ENCODE measurements at regions not wholly inside any gene's neighbourhood (a gene's known extent, or its start where the extent isn't known, plus 50 kb on each side); places are given as distances from the start of the nearest gene placed in this dataset.
"Not testable (repeated sequence)": the region's sequence is repeated elsewhere in the genome, so short reads cannot be mapped to it uniquely, and the experiment has no call there.

GRCh38 chr14:88929656-88930436 is 105.4 kb downstream of the TTC8 start:
- DNase-seq (ENCODE audit: low read depth) = no peak

- no peak for DNase-seq (ENCODE audit: low read depth)
Measured at GRCh38 chr14:88931321-88932110, 107.1 kb downstream of the TTC8 start.

DNA sequence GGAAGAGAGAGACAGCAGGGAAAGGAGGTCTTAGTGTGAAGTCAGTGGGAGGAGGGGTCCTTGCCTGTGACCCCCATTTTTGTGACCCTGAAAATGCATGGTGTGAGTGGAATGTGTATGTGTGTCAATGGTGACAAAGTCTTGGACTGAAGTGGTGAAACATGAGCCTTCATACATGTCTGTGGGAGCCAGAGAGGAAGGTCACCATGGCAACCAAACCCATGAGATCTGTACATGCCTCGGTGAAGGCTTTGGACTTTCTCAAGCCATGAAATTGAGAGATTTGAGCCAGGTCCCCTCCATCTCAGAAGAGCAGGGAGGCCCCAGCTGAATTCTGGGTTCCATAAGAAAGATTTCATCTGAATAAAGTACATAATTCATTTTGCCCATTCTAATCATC is 108.7 kb downstream of the TTC8 start:
- no peak for DNase-seq (ENCODE audit: low read depth)

DNA sequence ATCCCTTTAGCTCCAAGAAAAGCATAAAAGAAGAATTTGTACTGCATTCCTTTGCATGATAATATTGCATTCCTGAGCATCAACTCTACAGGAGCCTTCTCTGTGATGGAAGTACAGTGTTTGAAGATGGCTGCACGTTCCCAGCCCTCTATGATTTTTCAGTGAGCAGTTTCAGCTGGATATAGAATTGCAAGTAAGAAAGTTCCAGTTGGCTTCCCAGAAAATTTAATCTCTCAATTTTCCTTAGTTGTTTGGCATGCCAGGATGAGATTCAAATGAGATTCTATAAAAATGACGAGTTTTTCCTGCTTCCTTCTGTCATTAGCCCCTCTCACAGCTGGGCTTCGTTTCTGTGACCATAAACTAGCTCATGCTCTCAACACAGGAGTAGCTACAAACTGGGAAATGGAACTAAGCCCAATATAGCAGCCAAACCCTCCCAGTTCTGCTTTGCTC is 109.9 kb downstream of the TTC8 start:
- DNase-seq (ENCODE audit: low read depth) = no peak

DNA sequence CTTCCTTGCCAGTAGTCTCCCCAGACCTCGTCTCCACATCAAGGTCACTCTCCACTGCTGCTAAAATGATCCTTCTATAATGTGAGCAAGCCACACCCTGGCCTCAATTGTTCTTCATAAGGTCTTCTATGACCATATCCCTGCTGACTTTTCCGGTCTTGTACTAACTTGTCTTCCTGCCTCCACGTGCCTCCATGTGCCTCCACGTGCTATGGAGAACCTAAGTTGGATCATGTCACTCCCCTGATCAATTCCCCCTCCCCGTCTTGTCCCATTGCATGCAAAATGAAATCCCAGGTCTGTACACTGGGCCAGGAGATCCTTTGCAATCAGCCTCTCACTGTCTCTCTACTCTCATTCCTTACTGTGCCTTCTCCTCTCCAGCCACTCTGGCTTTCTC is 110.6 kb downstream of the TTC8 start:
- no peak for DNase-seq (ENCODE audit: low read depth)

GRCh38 chr14:88937706-88938105 is 113.3 kb downstream of the TTC8 start:
- no peak for DNase-seq (ENCODE audit: low read depth)

DNA sequence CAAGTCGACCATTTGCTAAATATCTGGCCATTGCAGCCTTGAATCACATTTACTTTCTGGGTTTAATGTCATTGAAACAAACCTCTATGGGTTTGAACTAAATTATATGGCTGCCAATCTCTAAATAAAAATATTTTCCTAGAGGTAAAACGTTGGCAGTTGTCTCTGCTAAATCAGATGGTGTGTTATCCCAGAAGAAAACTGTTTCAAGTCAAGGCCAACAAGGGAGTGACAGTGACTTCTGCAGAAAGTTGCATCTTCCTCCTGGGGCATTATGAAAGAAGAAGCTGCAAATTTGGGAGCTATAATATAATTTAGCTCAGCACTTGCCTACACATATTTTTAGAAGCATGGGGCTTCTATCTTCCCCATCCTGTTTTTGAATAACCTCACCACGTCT is 116.2 kb downstream of the TTC8 start:
- no peak for DNase-seq (ENCODE audit: low read depth)

DNA sequence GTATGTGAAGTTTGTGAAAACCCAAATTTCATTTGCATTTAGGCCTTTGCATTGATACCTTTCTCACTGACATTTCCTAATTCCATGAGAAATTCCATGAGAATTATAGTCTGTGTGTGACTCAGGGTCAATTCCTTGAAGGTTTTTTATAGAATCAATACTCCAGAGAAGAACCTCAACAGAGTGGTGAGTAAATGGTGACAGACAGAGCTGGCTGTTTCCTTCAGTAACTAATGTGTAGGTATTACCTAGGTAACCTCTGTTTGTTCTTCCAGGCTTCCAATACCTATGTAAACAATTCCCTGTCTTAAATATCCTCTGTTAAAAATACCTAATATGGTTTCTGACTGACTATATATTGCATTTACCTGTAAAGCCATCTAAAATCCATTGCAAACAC is 117.0 kb downstream of the TTC8 start:
- DNase-seq (ENCODE audit: low read depth) = no peak

GRCh38 chr14:88947646-88948598 is 123.5 kb downstream of the TTC8 start:
- DNase-seq (ENCODE audit: low read depth) = no peak

GRCh38 chr14:88950069-88950468 is 125.6 kb downstream of the TTC8 start:
- DNase-seq (ENCODE audit: low read depth) = no peak

DNA sequence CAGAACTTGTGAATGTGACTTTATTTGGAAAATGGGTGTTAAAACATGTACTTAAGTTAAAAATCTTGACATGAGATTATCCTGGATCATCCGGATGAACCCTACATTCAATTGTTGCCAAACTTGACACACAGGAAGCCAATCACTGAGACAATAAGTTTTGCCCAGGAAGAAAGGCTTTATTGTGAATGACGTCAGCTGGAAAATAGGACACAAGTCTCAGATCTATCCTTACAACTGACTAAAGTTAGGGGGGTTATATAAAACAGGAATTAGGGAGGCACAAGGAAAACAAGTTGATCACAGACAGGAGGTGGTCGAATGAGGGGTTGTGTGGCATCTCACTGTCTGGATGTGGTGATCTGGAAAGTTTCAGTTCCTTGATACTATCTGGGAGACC is 126.9 kb downstream of the TTC8 start:
- no peak for DNase-seq (ENCODE audit: low read depth)

DNA sequence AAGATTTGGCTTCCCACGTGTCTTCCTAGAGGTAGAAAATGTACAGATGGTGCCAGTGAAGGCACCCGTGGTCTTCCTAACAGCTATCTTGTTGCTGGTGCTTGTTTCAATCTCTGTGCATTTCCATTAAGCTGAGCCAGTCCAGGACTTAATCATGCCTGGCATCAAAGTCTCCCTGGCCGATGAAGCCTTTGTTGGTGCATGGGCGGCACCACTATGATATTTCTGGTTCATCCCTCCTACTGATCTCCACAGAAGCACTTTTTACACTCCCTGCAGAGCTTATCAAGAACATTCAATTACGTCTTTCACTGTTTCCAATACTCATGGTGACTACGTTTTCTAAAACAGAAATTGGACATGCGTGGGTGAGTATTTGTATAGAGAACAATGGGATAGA is 128.4 kb downstream of the TTC8 start:
- DNase-seq (ENCODE audit: low read depth) = no peak

DNA sequence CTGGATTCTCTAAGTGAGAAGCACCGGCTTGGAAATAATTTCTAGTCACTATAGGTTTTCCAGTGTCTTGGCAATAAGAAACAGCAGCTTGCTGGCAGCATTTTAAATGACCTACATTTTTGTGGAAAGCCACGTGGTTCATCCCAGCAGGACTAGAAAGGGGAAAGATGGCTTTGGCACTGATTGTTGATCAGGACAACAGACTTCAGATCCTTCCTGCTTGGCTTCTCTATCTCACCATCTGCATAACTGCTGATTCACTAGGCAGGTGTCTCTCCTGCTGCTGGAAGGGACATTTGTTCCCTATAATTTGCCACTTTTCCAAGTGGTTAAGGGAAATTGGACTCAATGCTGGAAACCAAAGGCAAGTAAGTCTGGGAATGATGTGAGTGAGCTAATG is 131.0 kb downstream of the TTC8 start:
- no peak for DNase-seq (ENCODE audit: low read depth)

- no peak for DNase-seq (ENCODE audit: low read depth)
Measured at GRCh38 chr14:88960496-88960895, 136.0 kb downstream of the TTC8 start.

- no peak for DNase-seq (ENCODE audit: low read depth)
Measured at GRCh38 chr14:88961214-88961613, 136.8 kb downstream of the TTC8 start.

DNA sequence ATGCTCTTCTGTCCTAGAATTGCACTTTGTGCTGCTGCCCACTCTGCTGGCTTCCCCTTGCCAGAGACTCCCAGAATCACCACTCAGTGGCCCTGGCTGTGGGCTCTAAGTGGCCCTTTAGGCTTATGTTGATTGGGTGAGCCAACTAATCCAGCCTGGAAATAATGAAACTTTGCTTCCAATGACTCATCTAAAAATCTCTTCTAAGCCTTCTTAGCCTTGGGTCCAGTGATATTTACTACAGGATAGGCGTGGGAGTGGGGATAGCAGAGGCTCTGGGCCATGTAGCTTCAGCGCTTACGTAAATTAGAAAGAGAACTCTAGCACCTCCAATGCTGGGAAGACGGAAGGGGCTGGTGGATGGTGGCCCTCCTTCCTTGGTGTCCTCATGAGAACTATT is 137.9 kb downstream of the TTC8 start:
- DNase-seq (ENCODE audit: low read depth) = no peak

GRCh38 chr14:88967299-88967698 is 142.8 kb downstream of the TTC8 start:
- no peak for DNase-seq (ENCODE audit: low read depth)

DNA sequence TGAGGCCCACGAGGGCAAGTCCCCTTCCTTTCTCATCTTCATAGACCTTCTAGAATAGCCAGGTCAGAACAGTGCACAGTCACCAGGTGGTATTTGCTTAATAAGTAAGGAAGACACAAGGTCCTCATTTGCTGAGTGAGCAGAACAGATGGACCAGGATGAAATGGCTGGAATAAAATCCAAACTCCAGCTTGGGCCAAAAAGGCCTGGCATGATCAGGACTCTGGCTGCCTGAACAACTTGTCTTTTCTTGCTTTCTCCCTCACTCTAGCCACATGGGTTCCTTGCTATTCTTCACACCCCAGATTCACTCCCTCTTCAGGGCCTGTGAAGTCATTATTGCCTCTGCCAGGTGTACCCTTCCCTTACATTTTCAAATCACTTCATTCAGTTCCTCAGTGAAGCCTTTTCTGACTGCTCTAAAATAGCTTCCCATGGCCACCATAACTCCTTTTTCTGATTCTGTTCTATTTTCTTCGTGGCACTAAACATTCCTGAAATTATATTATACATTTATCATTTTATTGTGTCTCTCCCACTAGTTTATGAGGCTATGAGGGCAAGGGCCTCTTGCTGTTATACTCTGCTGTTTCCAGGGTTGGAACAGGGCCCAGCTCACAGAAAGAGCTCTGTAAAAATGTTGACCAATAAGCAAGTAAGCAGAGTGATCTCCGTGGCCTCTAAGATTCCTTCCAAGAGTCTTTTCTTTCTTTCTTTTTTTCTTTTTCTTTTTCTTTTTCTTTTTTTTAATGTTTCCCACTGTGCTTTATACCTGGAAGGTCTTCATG is 150.8 kb downstream of the TTC8 start:
- no peak for DNase-seq (ENCODE audit: low read depth)

- no peak for DNase-seq (ENCODE audit: low read depth)
Measured at GRCh38 chr14:88975926-88976325, 151.5 kb downstream of the TTC8 start.

DNA sequence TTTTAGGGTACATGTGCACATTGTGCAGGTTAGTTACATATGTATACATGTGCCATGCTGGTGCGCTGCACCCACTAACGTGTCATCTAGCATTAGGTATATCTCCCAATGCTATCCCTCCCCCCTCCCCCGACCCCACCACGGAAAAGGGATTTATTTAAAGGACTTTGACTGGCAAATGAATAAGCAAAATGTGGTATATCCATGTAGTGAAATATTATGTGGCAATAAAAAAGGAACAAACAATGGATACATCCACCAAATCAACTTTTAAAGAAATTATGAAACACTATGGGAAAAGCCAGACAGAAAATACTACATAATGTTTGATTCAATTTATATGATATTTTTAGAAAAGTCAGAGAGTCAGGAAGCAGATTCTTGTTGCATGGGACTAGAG is 156.5 kb downstream of the TTC8 start:
- not testable (repeated sequence) for DNase-seq (ENCODE audit: low read depth)

- no peak for DNase-seq (ENCODE audit: low read depth)
Measured at GRCh38 chr14:88981948-88982347, 157.5 kb downstream of the TTC8 start.

DNA sequence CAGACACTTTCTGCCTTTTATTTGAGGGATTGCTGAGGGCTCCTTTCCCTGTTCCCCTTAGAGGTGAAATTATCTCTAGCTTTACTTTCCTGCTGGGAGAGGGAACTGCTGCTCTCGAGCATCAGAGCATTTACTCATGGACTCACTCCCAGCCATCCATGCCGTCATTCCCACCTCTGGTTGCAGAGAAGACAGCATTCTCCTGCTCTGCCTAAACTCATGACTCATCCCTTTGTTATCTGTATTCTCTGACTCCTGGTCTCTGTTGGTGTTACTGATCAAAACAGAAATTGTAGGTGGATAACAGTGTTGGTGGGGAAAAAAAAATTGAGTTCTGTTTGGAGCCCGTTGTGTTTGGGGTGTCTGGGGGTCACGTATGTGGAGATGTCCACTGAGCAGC is 159.3 kb downstream of the TTC8 start:
- DNase-seq (ENCODE audit: low read depth) = peak; percentile 37

Data from fibroblast of the conjunctiva (primary cell).